ENCODE measurements at regions not wholly inside any gene's neighbourhood (a gene's known extent, or its start where the extent isn't known, plus 50 kb on each side); places are given as distances from the start of the nearest gene placed in this dataset.

DNA sequence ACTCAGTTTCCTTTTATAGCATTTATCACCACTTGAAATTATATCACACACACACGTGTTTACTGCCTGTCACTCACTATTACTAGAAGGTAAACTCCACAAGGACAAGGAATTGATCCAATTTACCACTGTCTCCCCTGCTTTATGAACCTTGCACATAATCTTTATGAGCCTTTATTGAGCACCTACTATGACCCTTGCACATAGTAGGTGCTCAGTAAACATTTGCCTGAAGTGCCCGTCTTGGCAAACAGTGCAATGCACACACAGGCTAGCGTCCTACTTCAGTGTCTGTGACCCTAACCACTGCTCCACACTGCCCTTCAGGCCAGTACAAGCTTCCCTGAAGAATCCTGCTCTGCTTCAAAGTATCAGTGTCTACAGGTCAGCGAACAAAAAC, 237.7 kb upstream of the TMC3 start:
- FAIRE-seq (no peak), DNase-seq (ENCODE audit: low spot score) (no peak)

GRCh38 chr15:81608309-81608829, 234.4 kb upstream of the TMC3 start:
- DNase-seq (ENCODE audit: low spot score) (no peak), FAIRE-seq (no peak)

DNA sequence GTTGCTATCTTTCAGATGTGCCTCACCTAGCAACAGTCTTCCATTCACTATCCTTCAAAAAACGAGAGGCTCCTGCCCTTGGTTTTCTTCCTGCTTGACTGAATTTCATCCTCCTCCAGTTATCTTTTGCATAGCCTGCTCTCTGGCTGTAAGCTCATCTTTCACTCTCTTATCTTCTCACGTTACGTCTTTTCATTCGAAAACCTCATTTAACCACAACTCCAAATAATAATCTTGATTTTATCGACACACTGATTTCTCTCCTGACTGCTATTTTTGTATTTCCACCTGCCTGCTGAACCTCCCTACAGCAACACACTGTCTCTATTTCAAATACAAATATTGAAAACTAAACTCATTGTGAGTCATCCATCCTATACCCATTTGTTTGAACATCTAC, 230.7 kb upstream of the TMC3 start:
- FAIRE-seq: no peak
- no peak for DNase-seq (ENCODE audit: low spot score)

DNA sequence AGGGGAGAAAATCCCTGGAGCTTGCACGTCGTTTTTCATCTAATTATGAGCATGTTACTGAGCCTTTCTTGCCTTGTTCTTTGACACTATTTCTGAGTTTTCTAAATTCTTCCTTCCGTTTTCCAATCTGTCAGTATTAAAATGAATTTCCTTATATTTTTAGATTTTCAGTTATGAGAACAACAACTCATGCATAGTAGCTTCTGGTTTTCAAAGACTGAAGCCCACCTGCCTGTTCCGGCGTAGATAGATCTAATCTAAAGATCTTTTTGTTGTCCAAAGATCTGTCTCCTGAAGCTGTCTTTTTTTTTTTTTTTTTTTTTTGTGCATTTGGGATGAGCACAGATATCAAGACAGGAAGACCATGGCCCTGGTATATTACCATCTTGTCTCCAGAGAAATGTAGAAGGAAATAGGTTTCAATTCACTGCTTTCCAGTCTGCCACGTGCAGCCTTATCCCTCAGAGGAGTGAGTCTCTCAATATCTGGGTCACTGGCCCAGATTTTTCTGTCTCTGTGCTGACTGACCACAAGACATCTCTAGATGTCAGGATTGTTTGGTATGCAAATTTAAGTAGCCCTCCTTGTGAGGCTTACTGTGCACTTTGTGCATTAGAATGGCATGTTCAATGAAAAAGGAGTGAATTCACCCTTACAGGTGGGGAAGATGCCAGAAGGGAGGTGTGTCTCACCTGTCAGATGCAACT, 222.3 kb upstream of the TMC3 start:
- FAIRE-seq (no peak), DNase-seq (ENCODE audit: low spot score) (no peak)

DNA sequence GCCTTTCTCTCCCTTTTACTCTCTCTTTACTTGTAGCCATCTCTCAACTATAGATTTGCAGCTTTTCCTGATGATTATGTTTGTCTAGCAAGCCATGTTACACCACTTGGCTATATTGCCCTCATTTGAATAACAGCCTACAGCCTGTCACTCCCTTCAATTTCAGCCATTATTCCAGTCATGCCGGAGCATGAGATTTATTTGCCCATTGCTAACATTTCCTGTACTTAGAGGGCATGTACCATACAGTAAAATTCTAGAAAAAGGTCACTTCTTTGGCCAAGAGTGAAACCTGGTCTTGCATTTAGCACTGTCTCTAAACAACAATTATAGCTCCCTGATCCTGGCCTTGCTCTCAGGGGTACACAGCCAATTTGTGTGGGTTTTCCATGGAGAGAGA, 221.7 kb upstream of the TMC3 start:
- FAIRE-seq: no peak

GRCh38 chr15:81589671-81590070, 215.7 kb upstream of the TMC3 start:
- FAIRE-seq (no peak), DNase-seq (ENCODE audit: low spot score) (no peak)

More for the DNA sequence above, 221.7 kb upstream of the TMC3 start:
- no peak for DNase-seq (ENCODE audit: low spot score)

DNA sequence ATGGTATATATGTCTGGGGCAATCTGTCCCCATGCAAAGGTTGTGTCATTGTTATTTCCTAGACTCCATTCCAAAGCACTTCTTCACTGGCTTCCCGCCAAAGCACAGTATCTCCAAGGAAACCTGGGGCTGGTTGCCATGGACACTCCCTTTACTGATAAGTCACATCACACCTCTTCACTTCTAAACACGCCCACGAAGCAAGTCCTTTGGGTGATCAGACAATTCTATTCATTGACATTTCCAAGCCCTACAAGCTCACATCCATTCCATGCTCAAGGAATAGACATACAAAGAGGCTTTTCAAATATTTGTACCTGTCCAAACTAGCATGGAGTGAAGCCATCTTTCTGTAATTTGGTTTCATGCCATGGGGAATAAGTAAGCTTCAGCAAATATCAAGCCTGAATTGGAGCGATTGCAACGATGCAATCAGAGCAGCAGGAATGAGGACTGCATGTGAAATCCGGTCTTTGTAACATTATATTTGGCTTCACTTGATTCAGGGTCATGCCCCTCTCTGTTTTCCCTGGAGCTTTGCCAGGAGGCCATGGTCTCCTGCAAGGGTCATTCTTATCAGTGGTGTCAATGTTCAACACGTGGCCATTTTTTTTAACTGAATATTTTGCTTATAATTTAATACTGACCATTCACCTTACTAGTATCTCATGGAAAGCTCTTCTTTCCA, 201.6 kb upstream of the TMC3 start:
- no peak for DNase-seq (ENCODE audit: low spot score)
- no peak for FAIRE-seq

DNA sequence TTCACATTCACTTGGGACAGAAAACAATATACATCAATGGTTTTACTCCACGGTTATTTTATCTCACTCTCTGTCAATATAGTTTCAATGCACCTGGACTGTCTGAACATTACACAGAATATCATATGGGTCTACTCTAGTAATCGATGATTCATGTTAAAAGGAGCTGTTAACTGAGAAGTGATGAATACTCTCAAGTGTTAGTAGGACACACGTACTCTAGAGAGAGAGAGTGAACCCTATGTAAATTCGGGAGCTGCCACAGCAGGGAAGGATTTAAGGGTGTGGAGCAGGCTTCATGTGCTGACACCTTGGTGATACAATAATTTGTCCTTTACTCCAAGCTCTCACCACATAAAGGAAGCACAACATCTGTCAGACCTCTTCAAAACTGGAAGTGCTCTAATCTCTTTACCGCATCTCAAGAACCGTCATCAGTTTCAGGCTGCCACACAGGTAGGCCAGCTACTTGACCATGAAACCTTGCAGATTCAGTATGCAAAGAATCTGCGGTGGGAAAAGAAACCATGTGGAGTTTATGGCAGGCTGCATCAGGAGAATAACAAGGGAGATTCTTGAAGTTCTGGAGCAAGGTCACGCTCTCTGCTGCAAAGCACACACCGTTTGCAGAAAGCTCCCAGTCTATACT, 199.2 kb upstream of the TMC3 start:
- DNase-seq (ENCODE audit: low spot score): no peak
- no peak for FAIRE-seq

GRCh38 chr15:81572190-81572589, 198.2 kb upstream of the TMC3 start:
- DNase-seq (ENCODE audit: low spot score) (no peak), FAIRE-seq (no peak)

DNA sequence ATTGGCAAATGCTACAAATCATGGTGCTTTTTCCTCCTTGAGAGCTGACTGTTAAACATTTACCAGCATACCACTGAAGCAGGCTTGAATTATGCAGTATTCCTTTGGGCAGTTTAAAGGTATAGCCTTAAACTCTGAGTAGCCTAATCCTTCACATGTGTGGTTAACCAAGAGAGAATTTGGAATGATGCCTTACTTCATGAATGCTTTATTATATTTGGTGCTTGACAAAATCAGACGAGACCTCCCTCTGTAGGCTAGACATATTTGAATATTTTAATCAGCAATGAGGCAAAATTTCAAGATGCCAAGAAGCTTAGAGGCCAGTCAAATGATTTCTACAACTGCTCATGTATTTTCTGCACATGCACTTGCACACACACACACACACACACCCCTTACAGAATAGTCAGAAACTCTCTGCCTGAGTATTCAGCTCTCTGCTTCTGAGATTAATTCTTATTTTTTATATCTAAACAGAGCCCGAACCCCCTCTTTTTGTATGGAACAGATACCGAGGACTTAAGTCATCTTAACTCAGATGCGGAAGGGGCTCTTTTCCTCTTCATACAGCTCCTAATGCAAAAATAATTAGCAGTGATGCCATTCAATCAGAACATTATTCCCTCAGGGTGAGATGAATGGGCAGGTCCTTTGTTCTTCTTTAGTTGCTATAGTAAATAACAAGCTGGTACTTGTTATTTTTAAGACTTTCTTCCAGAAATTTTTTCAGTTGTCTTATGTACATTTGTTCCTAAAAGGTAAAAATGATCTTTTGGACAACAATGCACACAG, 195.5 kb upstream of the TMC3 start:
- FAIRE-seq (no peak), DNase-seq (ENCODE audit: low spot score) (no peak)

GRCh38 chr15:81567924-81568323, 193.9 kb upstream of the TMC3 start:
- DNase-seq (ENCODE audit: low spot score): no peak
- no peak for FAIRE-seq

GRCh38 chr15:81562986-81563385, 189.0 kb upstream of the TMC3 start:
- DNase-seq (ENCODE audit: low spot score): no peak
- FAIRE-seq: no peak

GRCh38 chr15:81560405-81560804, 186.4 kb upstream of the TMC3 start:
- DNase-seq (ENCODE audit: low spot score) (no peak), FAIRE-seq (no peak)

GRCh38 chr15:81558056-81558455, 184.0 kb upstream of the TMC3 start:
- FAIRE-seq: no peak
- DNase-seq (ENCODE audit: low spot score): no peak

DNA sequence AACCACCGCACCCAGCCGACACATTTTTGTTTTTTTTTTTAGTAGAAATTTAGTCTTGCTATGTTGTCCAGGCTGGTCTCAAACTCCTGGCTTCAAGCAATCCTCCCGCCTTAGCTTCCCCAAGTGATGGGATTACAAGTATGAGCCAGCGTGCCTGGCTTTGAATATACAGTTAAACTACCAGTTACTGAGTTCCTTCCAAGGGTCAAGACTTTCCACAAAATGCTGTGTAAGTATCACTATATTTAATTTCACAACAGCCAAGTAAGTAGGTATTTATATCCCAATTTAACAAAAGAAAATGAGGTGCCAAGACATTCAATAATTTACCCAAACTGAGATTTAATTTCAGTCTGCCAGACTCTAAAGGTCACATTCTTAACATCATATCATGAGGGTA, 181.3 kb upstream of the TMC3 start:
- DNase-seq (ENCODE audit: low spot score): no peak
- no peak for FAIRE-seq

- DNase-seq (ENCODE audit: low spot score) (no peak), FAIRE-seq (no peak)
Measured at GRCh38 chr15:81548365-81549130, 174.5 kb upstream of the TMC3 start.

GRCh38 chr15:81547521-81548132, 173.6 kb upstream of the TMC3 start:
- FAIRE-seq (no peak), DNase-seq (ENCODE audit: low spot score) (no peak)

- no peak for DNase-seq (ENCODE audit: low spot score)
- no peak for FAIRE-seq
Measured at GRCh38 chr15:81544385-81544784, 170.4 kb upstream of the TMC3 start.

DNA sequence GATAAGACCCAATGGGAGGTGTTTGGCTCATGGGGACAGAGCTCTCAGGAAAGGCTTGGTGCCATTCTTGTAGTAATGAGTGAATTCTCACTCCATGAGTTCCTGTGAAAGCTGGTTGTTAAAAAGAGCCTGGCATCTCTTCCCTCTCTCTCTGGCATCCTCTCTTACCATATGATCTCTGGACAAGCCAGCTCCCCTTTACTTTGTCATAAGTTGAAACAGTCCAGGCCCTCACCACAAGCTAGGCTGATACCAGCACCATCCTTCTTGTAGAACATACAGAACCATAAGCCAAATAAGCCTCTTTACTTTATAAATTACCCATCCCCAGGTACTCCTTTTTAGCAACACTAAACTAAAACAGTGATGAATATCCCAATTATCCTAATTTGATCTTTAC, 166.9 kb upstream of the TMC3 start:
- FAIRE-seq (no peak), DNase-seq (ENCODE audit: low spot score) (no peak)

- no peak for DNase-seq (ENCODE audit: low spot score)
- FAIRE-seq: no peak
Measured at GRCh38 chr15:81536356-81536755, 162.3 kb upstream of the TMC3 start.

- FAIRE-seq: no peak
- no peak for DNase-seq (ENCODE audit: low spot score)
Measured at GRCh38 chr15:81534124-81534523, 160.1 kb upstream of the TMC3 start.

All from urothelium cell line (cell line).